Gastroesophageal sphincter (tissue), 4 donors: ENCODE measurements at regions not wholly inside any gene's neighbourhood (a gene's known extent, or its start where the extent isn't known, plus 50 kb on each side); places are given as distances from the start of the nearest gene placed in this dataset.

Source experiments
- ATAC-seq: fragments of 150-250 bp; one replicate; pipeline ENCODE4 v1.9.1; 2016; ENCODE audit warnings: mild to moderate bottlenecking, moderate library complexity
- H3K27ac ChIP-seq, 4 donors: fragments of 200-600 bp; sonication (generic) in 3 of 4; 1 replicate in 3 of 4; 2 replicates in 1 of 4; pipeline ENCODE4 v1.5.1; 2016 to 2019
- H3K27me3 ChIP-seq: fragments of 200-600 bp; sonication (generic); one replicate; pipeline ENCODE4 v1.5.1; 2019
- H3K36me3 ChIP-seq, 2 donors: fragments of 200-600 bp; sonication (generic); one replicate each; pipeline ENCODE4 v1.5.1; 2019; ENCODE audit warnings: control low read depth in 1 of 2
- H3K4me1 ChIP-seq, 3 donors: fragments of 200-600 bp; sonication (generic); 1 replicate in 2 of 3; 2 replicates in 1 of 3; pipeline ENCODE4 v1.5.1; 2016 to 2019; ENCODE audit warnings: control low read depth in 2 of 3
- H3K4me3 ChIP-seq, 2 donors: fragments of 200-600 bp; sonication (generic); one replicate each; pipeline ENCODE4 v1.5.1; 2019; ENCODE audit warnings: mild to moderate bottlenecking in 1 of 2, moderate library complexity in 1 of 2
- H3K9me3 ChIP-seq, 3 donors: fragments of 200-600 bp; sonication (generic); one replicate each; pipeline ENCODE4 v1.5.1; 2017 to 2019; ENCODE audit warnings: control low read depth in 2 of 3
- EP300 ChIP-seq: sonication (generic); formaldehyde crosslinking; IDR thresholded peaks from one replicate; pipeline ENCODE4 v1.6.1; 2017; ENCODE audit warnings: antibody characterized with exemption, mild to moderate bottlenecking
- POLR2A ChIP-seq, 2 donors: fragments of 450-650 bp; IDR thresholded peaks; one replicate each; pipeline ENCODE4 v1.6.1; 2017; ENCODE audit warnings: antibody characterized with exemption in 2 of 2, mild to moderate bottlenecking in 2 of 2, moderate library complexity in 1 of 2
- POLR2AphosphoS5 ChIP-seq: sonication (generic); formaldehyde crosslinking; IDR thresholded peaks from one replicate; pipeline ENCODE4 v1.6.1; 2017; ENCODE audit warnings: antibody characterized with exemption
- WGBS, 2 donors: methylation state at CpG; one replicate each; pipeline ENCODE4 v1.1.5; 2018; ENCODE audit warnings: low coverage in 1 of 2; 5-methylcytosine and 5-hydroxymethylcytosine counted together
- TF ChIP-seq, protein P1 (sequence below), 4 experiments: fragments of 200-600 bp in 2 of 4; fragments of 450-650 bp in 2 of 4; sonication (generic) in 1 of 4; IDR thresholded peaks; one replicate each; pipeline ENCODE4 v1.5.1; 2017 to 2019; ENCODE audit warnings: antibody characterized with exemption in 4 of 4, mild to moderate bottlenecking in 2 of 4, moderate library complexity in 2 of 4

DNA sequence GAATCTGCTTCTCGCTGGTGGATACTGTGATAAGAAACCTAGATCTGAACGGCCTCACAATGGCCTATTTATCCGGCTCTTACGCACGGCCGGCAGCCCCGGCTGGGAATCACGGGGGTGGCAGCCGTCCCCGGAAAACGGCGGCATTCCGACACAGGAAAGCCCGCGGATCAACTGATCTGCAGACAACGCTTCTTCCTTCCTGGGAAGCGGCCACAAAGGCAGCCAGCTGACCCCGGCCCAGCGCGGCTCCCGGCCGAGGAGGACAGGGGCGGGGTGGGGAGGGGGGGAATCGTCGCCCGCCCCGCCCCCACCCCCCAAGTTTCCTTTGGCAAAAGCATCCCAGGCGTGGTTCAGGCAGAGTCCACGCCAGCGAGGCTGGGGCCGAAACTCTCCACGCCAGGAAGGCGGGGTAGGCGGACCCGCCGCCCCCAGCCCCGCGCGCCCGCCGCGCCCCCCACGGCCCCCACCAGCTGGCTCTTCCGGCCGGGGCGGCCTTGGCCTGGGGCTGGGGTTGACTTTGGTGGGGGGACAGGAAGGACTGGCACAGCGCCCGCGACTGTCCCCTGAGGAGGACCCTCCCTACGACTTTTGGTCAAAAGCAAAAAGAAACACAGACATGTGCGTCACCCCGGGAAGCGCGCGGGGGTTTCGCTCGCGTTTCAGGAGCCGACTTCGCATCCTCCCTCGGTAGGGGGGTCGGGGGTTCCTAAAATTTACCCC is 247.7 kb upstream of the ANKRD55 start:
- TF ChIP-seq POLR2A (IDR thresholded peaks at IDR 0.05) = peak in 1 of 2 donors; percentile 11
- TF ChIP-seq, protein P1, sequence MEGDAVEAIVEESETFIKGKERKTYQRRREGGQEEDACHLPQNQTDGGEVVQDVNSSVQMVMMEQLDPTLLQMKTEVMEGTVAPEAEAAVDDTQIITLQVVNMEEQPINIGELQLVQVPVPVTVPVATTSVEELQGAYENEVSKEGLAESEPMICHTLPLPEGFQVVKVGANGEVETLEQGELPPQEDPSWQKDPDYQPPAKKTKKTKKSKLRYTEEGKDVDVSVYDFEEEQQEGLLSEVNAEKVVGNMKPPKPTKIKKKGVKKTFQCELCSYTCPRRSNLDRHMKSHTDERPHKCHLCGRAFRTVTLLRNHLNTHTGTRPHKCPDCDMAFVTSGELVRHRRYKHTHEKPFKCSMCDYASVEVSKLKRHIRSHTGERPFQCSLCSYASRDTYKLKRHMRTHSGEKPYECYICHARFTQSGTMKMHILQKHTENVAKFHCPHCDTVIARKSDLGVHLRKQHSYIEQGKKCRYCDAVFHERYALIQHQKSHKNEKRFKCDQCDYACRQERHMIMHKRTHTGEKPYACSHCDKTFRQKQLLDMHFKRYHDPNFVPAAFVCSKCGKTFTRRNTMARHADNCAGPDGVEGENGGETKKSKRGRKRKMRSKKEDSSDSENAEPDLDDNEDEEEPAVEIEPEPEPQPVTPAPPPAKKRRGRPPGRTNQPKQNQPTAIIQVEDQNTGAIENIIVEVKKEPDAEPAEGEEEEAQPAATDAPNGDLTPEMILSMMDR (IDR thresholded peaks at IDR 0.05) = no peak
- peak; percentile 36 for TF ChIP-seq POLR2AphosphoS5
- H3K4me1 ChIP-seq = peaks cover 0 to 51% (median 6%) of the 10 kb centered on the region in 3 donors
- no peaks in the 10 kb centered on the region for H3K27me3 ChIP-seq
- H3K27ac ChIP-seq = peak overlapping the region; percentile 74 to 94 (median 92)
- no peaks in the 10 kb centered on the region for H3K9me3 ChIP-seq
- no peaks in the 10 kb centered on the region for H3K36me3 ChIP-seq
- 0 to 4% methylated on average over 14 to 15 of the region's 62 CpGs for WGBS, 2 donors
- peak overlapping the region; percentile 78 to 80 for H3K4me3 ChIP-seq
- peak; percentile 72 for ATAC-seq

DNA sequence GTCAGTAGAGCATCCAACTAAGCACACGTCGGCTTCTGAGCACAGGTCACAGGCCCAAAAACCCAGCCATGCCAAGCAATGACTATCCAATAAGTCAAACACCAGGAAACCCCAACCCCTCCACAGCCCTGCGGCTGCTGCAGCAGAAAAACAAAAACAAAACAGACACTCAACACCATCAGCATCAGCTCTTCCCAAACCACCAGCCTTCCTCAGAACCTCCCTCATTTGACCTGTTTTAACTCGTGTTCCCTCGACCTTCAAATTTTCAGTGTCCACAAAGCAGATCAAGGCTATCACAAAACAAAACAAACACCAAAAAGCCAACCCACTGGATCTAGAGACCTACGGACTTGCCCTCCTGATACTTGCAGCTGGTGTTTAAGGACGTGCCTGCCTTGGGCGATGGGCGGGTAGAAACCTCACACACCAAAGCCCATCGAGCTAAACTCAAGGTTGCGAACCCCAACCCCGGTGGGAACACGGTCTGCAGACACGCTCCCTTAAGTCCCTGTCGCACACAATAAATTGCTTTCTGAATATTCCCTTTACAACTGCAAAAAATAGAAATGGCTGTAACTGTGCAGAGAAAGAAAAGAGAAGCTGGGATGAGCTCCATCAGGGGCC is 247.1 kb upstream of the ANKRD55 start:
- H3K27me3 ChIP-seq = no peaks in the 10 kb centered on the region
- H3K4me3 ChIP-seq = peak overlapping the region; percentile 78 to 80
- peak; percentile 26 for ATAC-seq
- peak overlapping the region in 3 of 4 donors; percentile 92 to 94 (median 92) for H3K27ac ChIP-seq
- no peaks in the 10 kb centered on the region for H3K9me3 ChIP-seq
- no peaks in the 10 kb centered on the region for H3K36me3 ChIP-seq
- TF ChIP-seq POLR2A (IDR thresholded peaks at IDR 0.05) (no peak), POLR2AphosphoS5 (no peak), EP300 (no peak)
- TF ChIP-seq, protein P1 (IDR thresholded peaks at IDR 0.05) = no peak
- peaks cover 0 to 55% (median 6%) of the 10 kb centered on the region in 3 donors for H3K4me1 ChIP-seq
- 43 to 49% methylated on average over 11 to 15 of the region's 15 CpGs for WGBS, 2 donors

DNA sequence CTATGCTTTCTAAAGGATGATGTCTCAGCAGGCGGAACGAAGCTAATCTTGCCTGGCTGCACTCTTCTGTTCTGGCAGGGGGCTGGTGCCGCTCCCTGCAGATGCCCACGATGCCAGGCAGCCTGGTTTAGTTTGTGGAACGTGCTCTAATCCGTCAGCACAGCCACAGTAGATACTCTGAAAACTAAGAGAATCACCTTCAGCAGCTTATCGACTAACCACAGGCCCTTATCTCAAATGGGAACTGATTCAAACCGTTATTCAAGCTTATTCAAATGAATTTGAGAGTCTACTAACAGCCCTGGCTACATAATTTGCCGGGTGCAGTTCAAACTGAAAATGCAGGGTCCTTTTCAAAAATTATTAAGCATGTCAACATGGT is 246.6 kb upstream of the ANKRD55 start:
- TF ChIP-seq EP300 = no peak
- TF ChIP-seq, protein P1 (IDR thresholded peaks at IDR 0.05) = no peak
- TF ChIP-seq POLR2A (IDR thresholded peaks at IDR 0.05) = no peak
- no peak for TF ChIP-seq POLR2AphosphoS5
- Histone ChIP-seq H3K4me1 (peaks cover 0 to 55% (median 6%) of the 10 kb centered on the region in 3 donors), H3K9me3 (no peaks in the 10 kb centered on the region), H3K27ac (peak overlapping the region in 3 of 4 donors; percentile 92 to 94 (median 92)), H3K36me3 (no peaks in the 10 kb centered on the region), H3K4me3 (no peak overlapping the region), H3K27me3 (no peaks in the 10 kb centered on the region)
- WGBS, 2 donors = 47 to 71% methylated on average over 3 to 7 of the region's 9 CpGs
- no peak for ATAC-seq

DNA sequence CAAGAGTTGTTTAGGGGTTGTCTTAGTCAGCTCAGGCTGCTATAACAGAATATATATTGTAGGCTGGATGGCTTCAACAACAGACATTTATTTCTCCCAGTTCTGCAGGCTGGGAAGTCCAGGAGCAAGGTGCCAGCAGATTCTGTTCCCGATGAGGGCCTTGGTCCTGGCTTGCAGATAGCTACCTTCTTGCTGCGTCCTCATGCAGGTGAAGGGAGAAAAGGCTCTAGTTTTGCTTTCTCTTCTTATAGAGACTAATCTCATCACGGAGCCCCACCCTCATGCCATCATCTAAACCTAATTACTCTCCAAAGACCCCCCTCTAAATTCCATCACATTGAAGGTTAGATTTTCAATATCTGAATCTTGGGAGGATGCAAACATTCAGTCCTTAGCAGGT is 246.0 kb upstream of the ANKRD55 start:
- ATAC-seq = no peak
- WGBS, 2 donors = 93 to 100% methylated on average over 3 of the region's 3 CpGs
- H3K9me3 ChIP-seq = no peaks in the 10 kb centered on the region
- H3K4me3 ChIP-seq = no peak overlapping the region
- peaks cover 0 to 55% (median 6%) of the 10 kb centered on the region in 3 donors for H3K4me1 ChIP-seq
- no peak for TF ChIP-seq POLR2A (IDR thresholded peaks at IDR 0.05)
- TF ChIP-seq, protein P1 (IDR thresholded peaks at IDR 0.05) = no peak
- TF ChIP-seq POLR2AphosphoS5 = no peak
- peak overlapping the region in 3 of 4 donors; percentile 14 to 94 (median 92) for H3K27ac ChIP-seq
- no peaks in the 10 kb centered on the region for H3K27me3 ChIP-seq
- H3K36me3 ChIP-seq = no peaks in the 10 kb centered on the region

DNA sequence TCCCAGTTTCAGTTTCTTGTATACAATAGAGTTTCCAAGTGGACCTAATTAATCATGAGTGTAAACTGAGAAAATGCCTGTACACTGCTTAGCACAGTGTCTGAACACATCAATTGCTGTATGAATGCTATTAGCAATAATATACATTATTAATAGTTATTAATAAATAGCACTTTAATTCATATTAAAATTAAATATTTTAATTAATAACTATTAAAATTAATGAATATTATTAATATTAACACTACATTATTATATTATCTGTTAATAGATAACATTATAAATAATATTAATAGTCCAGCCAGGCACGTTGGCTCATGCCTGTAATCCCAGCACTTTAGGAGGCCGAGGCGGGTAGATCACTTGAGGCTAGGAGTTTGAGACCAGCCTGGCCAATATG is 244.9 kb upstream of the ANKRD55 start:
- WGBS, 2 donors = 97 to 100% methylated on average over 3 of the region's 3 CpGs
- H3K27ac ChIP-seq = no peak overlapping the region
- TF ChIP-seq POLR2AphosphoS5 (no peak), EP300 (no peak), POLR2A (IDR thresholded peaks at IDR 0.05) (no peak)
- TF ChIP-seq, protein P1 (IDR thresholded peaks at IDR 0.05) = no peak
- H3K4me3 ChIP-seq = no peak overlapping the region
- peaks cover 0 to 55% (median 6%) of the 10 kb centered on the region in 3 donors for H3K4me1 ChIP-seq
- no peaks in the 10 kb centered on the region for H3K9me3 ChIP-seq
- no peaks in the 10 kb centered on the region for H3K36me3 ChIP-seq
- H3K27me3 ChIP-seq = no peaks in the 10 kb centered on the region
- ATAC-seq = no peak
